ENCODE measurements at regions not wholly inside any gene's neighbourhood (a gene's known extent, or its start where the extent isn't known, plus 50 kb on each side); places are given as distances from the start of the nearest gene placed in this dataset.

DNA sequence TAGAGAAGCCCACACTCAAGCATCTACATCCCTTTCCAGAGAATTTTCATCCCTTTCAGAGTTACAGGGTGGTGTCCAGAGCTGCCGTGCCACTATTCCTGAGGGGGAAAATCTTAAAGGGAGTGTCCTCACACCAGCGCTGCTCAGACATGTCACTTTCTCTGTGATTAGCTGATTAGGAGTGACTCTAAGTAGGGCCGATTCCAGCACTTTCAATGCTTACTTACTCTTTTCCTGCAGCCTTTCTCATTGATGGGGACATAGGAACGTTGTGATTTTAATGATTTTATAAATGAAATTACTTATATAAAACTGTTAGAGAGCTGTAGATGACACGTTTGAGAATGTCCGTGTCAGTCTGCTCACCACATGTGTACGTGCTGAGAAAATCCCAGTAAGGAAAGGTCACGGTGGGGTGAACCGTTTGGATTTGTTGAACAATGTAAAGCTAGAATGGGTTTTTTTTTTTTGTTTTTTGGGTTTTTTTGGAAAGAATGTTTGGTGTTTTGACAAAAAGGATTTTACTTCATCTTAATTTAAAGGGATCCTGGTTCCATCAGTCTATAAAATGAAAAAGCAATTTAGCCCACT lies 56.6 kb upstream of the SPATA13 start:
- Histone ChIP-seq H3K27me3 (ENCODE audit: control insufficient read depth in 2 of 2, insufficient read depth in 2 of 2, low read length in 2 of 2) (peaks cover 0 to 7% of the 10 kb centered on the region in 2 experiments), H3K36me3 (ENCODE audit: control insufficient read depth in 2 of 2, extremely low read depth in 1 of 2, insufficient read depth in 2 of 2, low read length in 2 of 2) (no peaks in the 10 kb centered on the region), H3K9me1 (replicated peaks; ENCODE audit: control insufficient read depth, extremely low read depth, insufficient read depth, low read length) (no peaks in the 10 kb centered on the region), H3K27ac (ENCODE audit: insufficient read depth, low read depth, low read length) (no peak overlapping the region), H3K4me1 (ENCODE audit: control insufficient read depth, extremely low read depth, insufficient read depth, low read length) (no peaks in the 10 kb centered on the region), H2AFZ (ENCODE audit: low read depth, low read length) (peak overlapping the region; percentile 36), H3K9me3 (replicated peaks; ENCODE audit: control insufficient read depth, insufficient read depth, low read length) (no peaks in the 10 kb centered on the region), H3K79me2 (ENCODE audit: control insufficient read depth, insufficient read depth, low read length) (no peaks in the 10 kb centered on the region), H3K9ac (replicated peaks; ENCODE audit: extremely low read depth, insufficient read depth, low read length) (no peak overlapping the region), H3K4me3 (replicated peaks in 1 of 3; ENCODE audit: insufficient read depth in 1 of 3, low read depth in 1 of 3, low read length in 3 of 3) (no peak overlapping the region), H3K4me2 (ENCODE audit: insufficient read depth, low read length) (no peak overlapping the region), H4K20me1 (replicated peaks; ENCODE audit: control insufficient read depth, extremely low read depth, insufficient read depth, low read length) (no peaks in the 10 kb centered on the region)
- POLR2A ChIA-PET = no interaction called here
- DNase-seq (ENCODE audit: low read depth, low spot score) = no peak
- dilution Hi-C loops (cut with MboI; ENCODE audit: extremely low pct_ligation_motif_present, low sequenced_read_pairs) (no loop called here), intact Hi-C loops (cut with micrococcal nuclease) (no loop called here)
- FAIRE-seq = no peak
- CTCF ChIA-PET = no interaction called here
- BruUV-seq (replicated peaks) = no TSS peak
- TF ChIP-seq, protein P1, sequence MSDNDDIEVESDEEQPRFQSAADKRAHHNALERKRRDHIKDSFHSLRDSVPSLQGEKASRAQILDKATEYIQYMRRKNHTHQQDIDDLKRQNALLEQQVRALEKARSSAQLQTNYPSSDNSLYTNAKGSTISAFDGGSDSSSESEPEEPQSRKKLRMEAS (IDR thresholded peaks at IDR 0.05; ENCODE audit: insufficient read depth, insufficient read length) = no peak
- TF ChIP-seq MYC (IDR thresholded peaks at IDR 0.05; ENCODE audit: low read depth, low read length) = no peak
- TF ChIP-seq JUN (IDR thresholded peaks at IDR 0.05; ENCODE audit: borderline replicate concordance, insufficient read depth, insufficient read length, low read depth) = no peak
- TF ChIP-seq POLR2AphosphoS5 (IDR thresholded peaks at IDR 0.05; ENCODE audit: insufficient read depth, low read depth, low read length) = no peak
- TF ChIP-seq EZH2 (IDR thresholded peaks at IDR 0.05; ENCODE audit: borderline replicate concordance, low read depth, low read length, severe bottlenecking) = no peak

DNA sequence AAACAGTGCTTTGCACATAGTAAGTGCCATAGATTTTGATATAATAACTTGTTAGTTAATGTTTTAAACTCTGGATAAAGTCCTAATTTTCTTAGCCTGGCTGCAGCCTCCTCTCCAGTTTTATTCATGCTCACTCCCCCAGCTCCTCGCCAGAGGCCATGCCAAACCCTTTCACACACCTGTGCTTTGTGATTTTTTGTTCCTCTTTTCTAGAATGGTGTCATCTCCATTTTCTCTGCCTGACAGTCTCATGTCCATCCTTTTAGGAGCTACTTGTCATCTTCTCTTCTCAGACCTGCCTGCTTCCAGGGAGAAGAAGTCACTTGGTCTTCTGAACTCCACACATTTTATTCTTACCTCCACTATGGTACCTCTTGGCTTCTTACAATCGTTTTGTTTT lies 55.8 kb upstream of the SPATA13 start:
- CTCF ChIA-PET = no interaction called here

More for the DNA sequence above, 55.8 kb upstream of the SPATA13 start:
- BruUV-seq (replicated peaks) = no TSS peak
- H3K79me2 ChIP-seq (ENCODE audit: control insufficient read depth, insufficient read depth, low read length) = no peaks in the 10 kb centered on the region
- TF ChIP-seq JUN (IDR thresholded peaks at IDR 0.05; ENCODE audit: borderline replicate concordance, insufficient read depth, insufficient read length, low read depth) (no peak), MYC (IDR thresholded peaks at IDR 0.05; ENCODE audit: low read depth, low read length) (no peak), FOS (IDR thresholded peaks at IDR 0.05; ENCODE audit: borderline replicate concordance, insufficient read depth, low read length) (no peak), EZH2 (IDR thresholded peaks at IDR 0.05; ENCODE audit: borderline replicate concordance, low read depth, low read length, severe bottlenecking) (no peak), GATA2 (IDR thresholded peaks at IDR 0.05; ENCODE audit: insufficient read depth, insufficient read length, low read depth, low read length) (no peak), POLR2A (IDR thresholded peaks at IDR 0.05; ENCODE audit: low read depth, low read length) (no peak), POLR2AphosphoS5 (IDR thresholded peaks at IDR 0.05; ENCODE audit: insufficient read depth, low read depth, low read length) (no peak)
- TF ChIP-seq, protein P1 (IDR thresholded peaks at IDR 0.05; ENCODE audit: insufficient read depth, insufficient read length) = no peak
- TF ChIP-seq, protein P2, sequence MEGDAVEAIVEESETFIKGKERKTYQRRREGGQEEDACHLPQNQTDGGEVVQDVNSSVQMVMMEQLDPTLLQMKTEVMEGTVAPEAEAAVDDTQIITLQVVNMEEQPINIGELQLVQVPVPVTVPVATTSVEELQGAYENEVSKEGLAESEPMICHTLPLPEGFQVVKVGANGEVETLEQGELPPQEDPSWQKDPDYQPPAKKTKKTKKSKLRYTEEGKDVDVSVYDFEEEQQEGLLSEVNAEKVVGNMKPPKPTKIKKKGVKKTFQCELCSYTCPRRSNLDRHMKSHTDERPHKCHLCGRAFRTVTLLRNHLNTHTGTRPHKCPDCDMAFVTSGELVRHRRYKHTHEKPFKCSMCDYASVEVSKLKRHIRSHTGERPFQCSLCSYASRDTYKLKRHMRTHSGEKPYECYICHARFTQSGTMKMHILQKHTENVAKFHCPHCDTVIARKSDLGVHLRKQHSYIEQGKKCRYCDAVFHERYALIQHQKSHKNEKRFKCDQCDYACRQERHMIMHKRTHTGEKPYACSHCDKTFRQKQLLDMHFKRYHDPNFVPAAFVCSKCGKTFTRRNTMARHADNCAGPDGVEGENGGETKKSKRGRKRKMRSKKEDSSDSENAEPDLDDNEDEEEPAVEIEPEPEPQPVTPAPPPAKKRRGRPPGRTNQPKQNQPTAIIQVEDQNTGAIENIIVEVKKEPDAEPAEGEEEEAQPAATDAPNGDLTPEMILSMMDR (IDR thresholded peaks at IDR 0.05; ENCODE audit: extremely low read depth in 1 of 2, insufficient read depth in 1 of 2, low read depth in 1 of 2, low read length in 2 of 2) = no peak
- no peaks in the 10 kb centered on the region for H3K36me3 ChIP-seq (ENCODE audit: control insufficient read depth in 2 of 2, extremely low read depth in 1 of 2, insufficient read depth in 2 of 2, low read length in 2 of 2)
- no peak for FAIRE-seq
- peaks cover 0 to 8% of the 10 kb centered on the region in 2 experiments for H3K27me3 ChIP-seq (ENCODE audit: control insufficient read depth in 2 of 2, insufficient read depth in 2 of 2, low read length in 2 of 2)
- H3K9me3 ChIP-seq (replicated peaks; ENCODE audit: control insufficient read depth, insufficient read depth, low read length) = no peaks in the 10 kb centered on the region
- no peak overlapping the region for H2AFZ ChIP-seq (ENCODE audit: low read depth, low read length)
- H3K9ac ChIP-seq (replicated peaks; ENCODE audit: extremely low read depth, insufficient read depth, low read length) = no peak overlapping the region
- no peaks in the 10 kb centered on the region for H4K20me1 ChIP-seq (replicated peaks; ENCODE audit: control insufficient read depth, extremely low read depth, insufficient read depth, low read length)
- no peaks in the 10 kb centered on the region for H3K4me1 ChIP-seq (ENCODE audit: control insufficient read depth, extremely low read depth, insufficient read depth, low read length)
- no peaks in the 10 kb centered on the region for H3K9me1 ChIP-seq (replicated peaks; ENCODE audit: control insufficient read depth, extremely low read depth, insufficient read depth, low read length)
- POLR2A ChIA-PET = no interaction called here
- DNase-seq (ENCODE audit: low read depth, low spot score) = no peak
- no peak overlapping the region for H3K4me2 ChIP-seq (ENCODE audit: insufficient read depth, low read length)
- dilution Hi-C loops (cut with MboI; ENCODE audit: extremely low pct_ligation_motif_present, low sequenced_read_pairs) = no loop called here
- H3K4me3 ChIP-seq (replicated peaks in 1 of 3; ENCODE audit: insufficient read depth in 1 of 3, low read depth in 1 of 3, low read length in 3 of 3) = no peak overlapping the region
- no peak overlapping the region for H3K27ac ChIP-seq (ENCODE audit: insufficient read depth, low read depth, low read length)
- intact Hi-C loops (cut with micrococcal nuclease) = no loop called here

All from endothelial cell of umbilical vein (primary cell).